DND-41 (cell line): ENCODE measurements at regions not wholly inside any gene's neighbourhood (a gene's known extent, or its start where the extent isn't known, plus 50 kb on each side); places are given as distances from the start of the nearest gene placed in this dataset.

Experiments
- ATAC-seq: fragments of 200-7000 bp; cut with Tn5 transposase; 3 replicates; pipeline ENCODE4 v1.9.1; 2021; ENCODE audit warnings: low read depth; ENCODE audit not compliant: insufficient read depth
- DNase-seq: peaks from one replicate; pipeline ENCODE4 v3.0.0-alpha.2; 2020
- H2AFZ ChIP-seq: 2 replicates; pipeline ENCODE4 v1.6.0; 2012; ENCODE audit warnings: low read depth, low read length
- H3K27ac ChIP-seq: 2 replicates; pipeline ENCODE4 v1.5.1; 2012; ENCODE audit warnings: low read length, inconsistent platforms
- H3K27me3 ChIP-seq: fragments of 200-600 bp; sonication (generic); 2 replicates; pipeline ENCODE4 v1.6.0; 2012; ENCODE audit warnings: low read length, mild to moderate bottlenecking, inconsistent platforms; ENCODE audit not compliant: insufficient read depth, poor library complexity
- H3K36me3 ChIP-seq: 2 replicates; pipeline ENCODE4 v1.5.1; 2012; ENCODE audit warnings: low read length, inconsistent platforms; ENCODE audit not compliant: insufficient read depth
- H3K4me1 ChIP-seq: 2 replicates; pipeline ENCODE4 v1.5.1; 2012; ENCODE audit warnings: mild to moderate bottlenecking, low read length; ENCODE audit not compliant: insufficient read depth
- H3K4me2 ChIP-seq: 2 replicates; pipeline ENCODE4 v1.6.0; 2012; ENCODE audit warnings: mild to moderate bottlenecking, moderate library complexity, low read length, inconsistent platforms; ENCODE audit not compliant: insufficient read depth
- H3K4me3 ChIP-seq, 2 experiments: fragments of 200-600 bp in 1 of 2; shearing (Covaris generic) in 1 of 2; 2 replicates each; pipeline ENCODE4 v1.5.1; 2012 to 2016; ENCODE audit warnings: inconsistent platforms in 2 of 2, low read length in 2 of 2, mild to moderate bottlenecking in 2 of 2, low read depth in 1 of 2, moderate library complexity in 1 of 2
- H3K79me2 ChIP-seq: 2 replicates; pipeline ENCODE4 v1.6.0; 2012; ENCODE audit warnings: low read length, inconsistent platforms; ENCODE audit not compliant: insufficient read depth
- H3K9ac ChIP-seq: 2 replicates; pipeline ENCODE4 v1.6.0; 2012; ENCODE audit warnings: low read depth, mild to moderate bottlenecking, inconsistent platforms, low read length, moderate library complexity
- H3K9me3 ChIP-seq: 2 replicates; pipeline ENCODE4 v1.5.1; 2012; ENCODE audit warnings: low read length, moderate library complexity, mild to moderate bottlenecking, inconsistent platforms; ENCODE audit not compliant: insufficient read depth, severe bottlenecking
- H4K20me1 ChIP-seq: 2 replicates; pipeline ENCODE4 v1.6.0; 2012; ENCODE audit warnings: low read length; ENCODE audit not compliant: insufficient read depth
- CTCF ChIP-seq: IDR thresholded peaks from 2 replicates; pipeline ENCODE4 v1.5.1; 2012; ENCODE audit warnings: borderline replicate concordance, low read length, moderate library complexity, mild to moderate bottlenecking; ENCODE audit not compliant: poor library complexity, severe bottlenecking; ENCODE audit errors: extremely low read depth
- EZH2 ChIP-seq: IDR thresholded peaks from 3 replicates; pipeline ENCODE4 v1.6.1; 2012; ENCODE audit warnings: borderline replicate concordance, low read depth, mild to moderate bottlenecking, moderate library complexity, low read length, inconsistent platforms; ENCODE audit not compliant: severe bottlenecking

GRCh38 chrX:149365552-149365951 lies 139.6 kb downstream of the IDS start:
- H4K20me1 ChIP-seq, result no peaks in the 10 kb centered on the region
- H2AFZ ChIP-seq, result no peak overlapping the region
- H3K4me1 ChIP-seq, result no peaks in the 10 kb centered on the region
- H3K79me2 ChIP-seq, result no peaks in the 10 kb centered on the region
- no peaks in the 10 kb centered on the region for H3K9me3 ChIP-seq
- no peak overlapping the region for H3K27ac ChIP-seq
- H3K4me3 ChIP-seq, result no peak overlapping the region
- H3K4me2 ChIP-seq, result no peak overlapping the region
- ATAC-seq (no peak), DNase-seq (no peak)
- H3K27me3 ChIP-seq, result no peaks in the 10 kb centered on the region
- no peaks in the 10 kb centered on the region for H3K36me3 ChIP-seq
- TF ChIP-seq CTCF, result no peak
- TF ChIP-seq EZH2, result no peak
- no peak overlapping the region for H3K9ac ChIP-seq

GRCh38 chrX:149365061-149365460 lies 140.0 kb downstream of the IDS start:
- H2AFZ ChIP-seq, result no peak overlapping the region
- DNase-seq, result no peak
- H3K27ac ChIP-seq, result no peak overlapping the region
- no peaks in the 10 kb centered on the region for H3K9me3 ChIP-seq
- no peaks in the 10 kb centered on the region for H4K20me1 ChIP-seq
- ATAC-seq, result no peak
- H3K27me3 ChIP-seq, result no peaks in the 10 kb centered on the region
- no peaks in the 10 kb centered on the region for H3K4me1 ChIP-seq
- TF ChIP-seq EZH2, result no peak
- TF ChIP-seq CTCF, result no peak
- H3K4me2 ChIP-seq, result no peak overlapping the region
- no peak overlapping the region for H3K9ac ChIP-seq
- no peak overlapping the region for H3K4me3 ChIP-seq
- no peaks in the 10 kb centered on the region for H3K36me3 ChIP-seq
- no peaks in the 10 kb centered on the region for H3K79me2 ChIP-seq

- no peaks in the 10 kb centered on the region for H4K20me1 ChIP-seq
- ATAC-seq (no peak), DNase-seq (no peak)
- no peaks in the 10 kb centered on the region for H3K79me2 ChIP-seq
- H3K4me1 ChIP-seq, result no peaks in the 10 kb centered on the region
- no peaks in the 10 kb centered on the region for H3K36me3 ChIP-seq
- no peak overlapping the region for H2AFZ ChIP-seq
- TF ChIP-seq EZH2 (no peak), CTCF (no peak)
- H3K9me3 ChIP-seq, result no peaks in the 10 kb centered on the region
- no peak overlapping the region for H3K4me3 ChIP-seq
- H3K27me3 ChIP-seq, result no peaks in the 10 kb centered on the region
- H3K9ac ChIP-seq, result no peak overlapping the region
- no peak overlapping the region for H3K4me2 ChIP-seq
- H3K27ac ChIP-seq, result no peak overlapping the region
Measured at GRCh38 chrX:149363965-149364364, 141.1 kb downstream of the IDS start.

GRCh38 chrX:149346306-149346705 lies 158.8 kb downstream of the IDS start:
- Histone ChIP-seq H3K4me1 (no peaks in the 10 kb centered on the region), H3K4me2 (no peak overlapping the region), H3K27ac (no peak overlapping the region), H3K79me2 (no peaks in the 10 kb centered on the region), H2AFZ (no peak overlapping the region), H3K9ac (no peak overlapping the region), H4K20me1 (no peaks in the 10 kb centered on the region), H3K36me3 (no peaks in the 10 kb centered on the region), H3K27me3 (no peaks in the 10 kb centered on the region), H3K4me3 (no peak overlapping the region), H3K9me3 (no peaks in the 10 kb centered on the region)
- DNase-seq, result no peak
- TF ChIP-seq EZH2 (no peak), CTCF (no peak)
- no peak for ATAC-seq
